Esophagus muscularis mucosa (tissue), 3 donors: ENCODE measurements at regions not wholly inside any gene's neighbourhood (a gene's known extent, or its start where the extent isn't known, plus 50 kb on each side); places are given as distances from the start of the nearest gene placed in this dataset.

Experiments
- POLR2A ChIP-seq: fragments of 450-650 bp; IDR thresholded peaks from one replicate; pipeline ENCODE4 v1.6.1; 2017; ENCODE audit warnings: antibody characterized with exemption, moderate library complexity, mild to moderate bottlenecking, low read depth
- POLR2AphosphoS5 ChIP-seq, 2 donors: sonication (generic); formaldehyde crosslinking; IDR thresholded peaks; one replicate each; pipeline ENCODE4 v1.6.1; 2017; ENCODE audit warnings: antibody characterized with exemption in 2 of 2
- TF ChIP-seq, protein P1 (sequence below), 3 experiments: fragments of 200-600 bp in 2 of 3; fragments of 450-650 bp in 1 of 3; sonication (generic) in 2 of 3; IDR thresholded peaks; one replicate each; pipeline ENCODE4 v1.5.1; 2017 to 2019; ENCODE audit warnings: antibody characterized with exemption in 3 of 3, mild to moderate bottlenecking in 2 of 3, moderate library complexity in 1 of 3

DNA sequence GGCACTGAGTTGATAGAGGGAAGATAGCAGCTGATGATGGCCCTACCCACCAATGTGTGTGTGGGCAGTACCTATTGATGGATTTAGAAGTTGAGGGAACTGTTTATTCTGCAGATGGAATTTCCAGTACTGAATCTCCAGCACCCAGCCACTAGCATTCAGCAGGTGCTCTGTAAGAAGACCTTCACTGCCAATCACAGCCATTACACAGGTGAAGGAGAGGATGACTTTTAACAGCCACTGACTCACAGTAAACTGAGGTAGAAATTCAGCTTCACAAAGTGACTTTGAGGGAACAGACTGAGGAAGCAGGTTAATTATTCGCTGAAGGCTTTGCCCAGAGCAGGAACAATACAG, 107.8 kb downstream of the GGTLC2 start:
- TF ChIP-seq, protein P1, sequence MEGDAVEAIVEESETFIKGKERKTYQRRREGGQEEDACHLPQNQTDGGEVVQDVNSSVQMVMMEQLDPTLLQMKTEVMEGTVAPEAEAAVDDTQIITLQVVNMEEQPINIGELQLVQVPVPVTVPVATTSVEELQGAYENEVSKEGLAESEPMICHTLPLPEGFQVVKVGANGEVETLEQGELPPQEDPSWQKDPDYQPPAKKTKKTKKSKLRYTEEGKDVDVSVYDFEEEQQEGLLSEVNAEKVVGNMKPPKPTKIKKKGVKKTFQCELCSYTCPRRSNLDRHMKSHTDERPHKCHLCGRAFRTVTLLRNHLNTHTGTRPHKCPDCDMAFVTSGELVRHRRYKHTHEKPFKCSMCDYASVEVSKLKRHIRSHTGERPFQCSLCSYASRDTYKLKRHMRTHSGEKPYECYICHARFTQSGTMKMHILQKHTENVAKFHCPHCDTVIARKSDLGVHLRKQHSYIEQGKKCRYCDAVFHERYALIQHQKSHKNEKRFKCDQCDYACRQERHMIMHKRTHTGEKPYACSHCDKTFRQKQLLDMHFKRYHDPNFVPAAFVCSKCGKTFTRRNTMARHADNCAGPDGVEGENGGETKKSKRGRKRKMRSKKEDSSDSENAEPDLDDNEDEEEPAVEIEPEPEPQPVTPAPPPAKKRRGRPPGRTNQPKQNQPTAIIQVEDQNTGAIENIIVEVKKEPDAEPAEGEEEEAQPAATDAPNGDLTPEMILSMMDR (IDR thresholded peaks at IDR 0.05) = no peak
- TF ChIP-seq POLR2A = no peak
- no peak for TF ChIP-seq POLR2AphosphoS5 (IDR thresholded peaks at IDR 0.05)
